Glomerular visceral epithelial cell (primary cell): ENCODE measurements at regions not wholly inside any gene's neighbourhood (a gene's known extent, or its start where the extent isn't known, plus 50 kb on each side); places are given as distances from the start of the nearest gene placed in this dataset.

Experiments used
- DNase-seq: peaks from one replicate; pipeline ENCODE4 v3.0.0-alpha.2; 2016; ENCODE audit errors: extremely low spot score

GRCh38 chr2:67970071-67970470 lies 92.7 kb downstream of the C1D start:
- no peak for DNase-seq

DNA sequence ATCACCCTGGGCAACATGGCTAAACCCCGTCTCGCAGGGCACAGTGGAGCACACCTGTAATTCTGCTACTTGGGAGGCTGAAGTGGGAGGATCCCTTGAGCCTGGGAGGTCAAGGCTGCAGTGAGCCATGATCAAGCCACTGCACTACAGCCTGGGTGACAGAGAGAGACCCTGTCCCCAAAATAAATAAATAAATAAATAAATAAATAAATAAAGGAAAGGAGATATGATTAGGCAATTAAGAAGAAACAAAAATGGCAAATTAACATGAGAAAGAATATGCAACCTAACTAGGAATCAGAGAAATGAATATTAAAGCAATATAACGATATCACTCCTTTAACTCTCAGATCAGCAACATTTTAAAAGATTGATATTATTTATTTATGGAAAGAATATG lies 92.3 kb downstream of the C1D start:
- no peak for DNase-seq

DNA sequence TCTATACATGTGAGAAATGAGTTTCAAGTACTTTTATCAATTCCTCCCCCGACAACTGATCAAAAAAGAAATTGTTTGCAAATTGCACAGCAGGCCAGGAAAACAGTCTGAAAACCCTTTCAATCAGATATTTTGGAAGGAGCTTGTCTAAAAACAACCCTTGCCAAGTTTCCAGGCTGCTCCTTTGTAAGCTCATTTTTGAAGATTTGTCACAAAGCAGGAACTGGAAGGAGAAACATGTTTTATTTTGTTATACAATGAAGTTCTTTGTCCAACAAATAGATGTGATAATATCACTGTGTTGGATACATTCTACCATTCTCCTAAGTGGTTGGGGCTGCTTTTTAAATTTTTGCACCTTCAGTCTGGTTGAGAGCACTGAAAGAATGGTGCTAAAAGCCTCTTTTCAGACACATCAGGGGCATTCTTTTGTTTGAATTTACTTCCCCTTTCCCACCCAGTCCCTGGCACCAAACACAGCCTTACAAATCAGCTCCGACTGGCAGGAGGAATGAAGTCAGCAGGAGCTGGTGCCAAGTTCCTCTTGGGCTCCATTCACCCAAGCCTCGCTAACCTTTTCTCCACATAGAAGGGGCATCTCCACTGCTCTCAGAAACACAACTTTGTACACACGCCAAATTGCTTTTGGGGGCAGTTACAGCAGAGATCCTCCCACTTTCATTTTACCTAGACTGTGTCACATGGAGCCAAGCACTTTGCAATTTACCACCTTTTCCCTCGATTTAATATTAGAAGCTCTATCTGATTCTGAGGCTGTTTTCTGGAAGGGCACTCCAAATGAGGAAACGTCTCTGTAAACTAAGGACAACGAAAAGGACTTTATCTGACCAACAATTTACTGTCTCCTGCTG lies 88.0 kb downstream of the C1D start:
- DNase-seq: no peak

GRCh38 chr2:67977464-67977863 lies 85.3 kb downstream of the C1D start:
- DNase-seq: no peak

- no peak for DNase-seq
Observed at GRCh38 chr2:67982956-67983355, 79.8 kb downstream of the C1D start.

DNA sequence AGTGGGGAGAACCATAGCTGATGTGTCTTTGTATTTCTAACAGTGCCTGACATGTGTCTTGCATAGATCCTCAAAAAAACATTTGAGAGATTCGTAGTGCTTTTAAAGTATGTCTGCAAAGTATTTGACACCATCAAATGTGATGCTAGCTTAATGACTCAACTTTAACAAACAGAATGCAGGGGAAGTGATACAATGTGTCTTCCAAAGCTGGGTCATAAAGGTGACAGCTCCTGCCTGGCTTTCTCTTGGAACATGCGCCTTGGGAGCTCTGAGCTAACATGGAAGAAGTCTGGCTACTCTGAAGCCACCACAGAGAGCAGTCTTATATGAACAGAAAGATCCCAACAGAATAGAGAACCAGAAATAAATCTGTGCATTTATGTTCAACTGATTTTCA lies 78.2 kb downstream of the C1D start:
- no peak for DNase-seq

DNA sequence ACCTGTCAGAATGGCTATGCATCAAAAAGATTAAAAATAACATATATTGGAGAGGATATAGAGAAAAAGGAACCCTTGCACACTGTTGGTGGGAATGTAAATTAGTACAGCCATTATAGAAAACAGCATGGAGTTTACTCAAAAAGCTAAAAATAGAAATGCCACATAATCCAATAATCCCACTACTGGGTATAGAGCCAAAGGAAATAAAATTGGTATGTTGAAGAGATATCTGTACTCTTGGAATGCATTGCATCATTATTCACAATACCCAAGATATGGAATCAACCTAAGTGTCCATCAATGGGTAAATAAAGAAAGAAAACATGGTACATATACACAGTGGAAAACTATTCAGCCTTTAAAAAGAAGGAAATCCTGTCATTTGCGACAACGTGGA lies 77.2 kb downstream of the C1D start:
- DNase-seq: no peak

- DNase-seq: no peak
Observed at GRCh38 chr2:67986258-67986657, 76.5 kb downstream of the C1D start.
